GM12892 (cell line): ENCODE measurements at regions not wholly inside any gene's neighbourhood (a gene's known extent, or its start where the extent isn't known, plus 50 kb on each side); places are given as distances from the start of the nearest gene placed in this dataset.

Experiments
- DNase-seq: peaks from one replicate; pipeline ENCODE4 v3.0.0; 2011; ENCODE audit not compliant: insufficient read length
- FAIRE-seq: peaks from 2 replicates; lab custom pipeline; 2011; peaks lifted over from hg19 to GRCh38; lab: Jason Lieb, UNC
- POLR2A ChIP-seq: IDR thresholded peaks from 2 replicates; pipeline ENCODE4 v1.6.1; 2011; ENCODE audit warnings: low read depth, low read length, control low read depth
- POLR2AphosphoS5 ChIP-seq: IDR thresholded peaks from 2 replicates; pipeline ENCODE4 v1.6.1; 2011; ENCODE audit warnings: low read depth, low read length, control low read depth
- TAF1 ChIP-seq: IDR thresholded peaks from 2 replicates; pipeline ENCODE4 v1.6.1; 2011; ENCODE audit warnings: low read depth, mild to moderate bottlenecking, control low read depth, low read length, borderline replicate concordance

DNA sequence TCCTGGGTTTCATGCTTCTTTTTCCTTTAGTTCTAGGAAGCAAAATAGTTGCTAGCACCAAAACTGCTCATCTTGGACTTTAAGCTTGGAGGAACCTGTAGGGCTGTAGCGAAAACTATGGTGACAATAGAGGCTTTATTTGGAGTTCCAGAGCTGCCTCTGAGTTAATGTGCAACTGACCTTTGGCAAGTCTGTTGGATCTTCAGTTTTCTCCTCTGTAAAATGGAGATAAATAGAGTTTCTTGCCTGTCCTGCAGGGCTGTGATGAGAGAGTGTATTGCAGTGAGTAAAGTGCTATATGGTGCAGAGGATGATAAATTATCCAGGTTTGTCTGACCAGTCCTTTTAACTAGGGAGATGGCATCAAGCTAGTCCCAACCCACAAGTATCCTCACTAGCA is 417.0 kb downstream of the MAN2A1 start:
- TF ChIP-seq TAF1 = no peak
- no peak for TF ChIP-seq POLR2A
- no peak for TF ChIP-seq POLR2AphosphoS5
- DNase-seq (no peak), FAIRE-seq (no peak)

DNA sequence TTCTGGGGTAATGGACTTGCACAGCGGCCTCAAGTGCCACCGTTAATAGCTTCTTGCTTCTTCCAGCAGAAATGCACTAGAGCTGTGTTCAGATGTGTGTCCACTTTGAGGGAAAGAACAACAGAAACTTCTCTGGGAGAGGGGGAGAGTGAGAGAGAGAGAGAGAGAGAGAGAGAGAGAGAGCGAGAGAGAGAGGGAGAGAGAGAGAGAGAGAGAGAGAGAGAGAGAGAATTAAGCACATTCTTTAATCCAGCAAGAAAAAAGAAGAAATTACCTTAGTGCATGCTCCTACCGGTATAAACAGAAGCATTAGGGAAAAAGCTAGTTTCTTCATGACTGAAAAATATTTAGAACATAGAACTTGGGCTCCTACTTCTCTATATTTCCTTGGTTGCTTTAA is 418.8 kb downstream of the MAN2A1 start:
- DNase-seq = no peak
- TF ChIP-seq POLR2A (no peak), POLR2AphosphoS5 (no peak), TAF1 (no peak)
- no peak for FAIRE-seq

DNA sequence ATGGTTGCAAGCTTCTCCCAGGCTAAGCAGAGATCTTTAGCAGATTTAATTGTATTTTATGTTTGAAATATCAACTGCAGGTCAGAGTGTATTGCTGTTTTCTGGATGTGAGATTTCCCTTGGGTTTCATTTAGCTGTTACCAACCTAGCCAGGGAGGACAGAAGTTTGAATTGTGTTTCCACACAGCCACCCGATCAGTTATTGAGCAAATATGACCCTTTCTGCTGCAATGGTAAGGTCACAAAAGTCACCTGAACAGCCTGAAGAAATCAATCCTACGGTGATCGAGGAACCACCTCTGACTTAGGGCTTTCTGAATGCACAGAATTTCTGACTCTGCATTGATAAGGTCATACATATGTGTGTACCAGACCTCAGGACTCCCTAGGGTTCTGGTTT is 419.9 kb downstream of the MAN2A1 start:
- FAIRE-seq = no peak
- no peak for DNase-seq
- TF ChIP-seq TAF1 = no peak
- no peak for TF ChIP-seq POLR2AphosphoS5
- TF ChIP-seq POLR2A = no peak

DNA sequence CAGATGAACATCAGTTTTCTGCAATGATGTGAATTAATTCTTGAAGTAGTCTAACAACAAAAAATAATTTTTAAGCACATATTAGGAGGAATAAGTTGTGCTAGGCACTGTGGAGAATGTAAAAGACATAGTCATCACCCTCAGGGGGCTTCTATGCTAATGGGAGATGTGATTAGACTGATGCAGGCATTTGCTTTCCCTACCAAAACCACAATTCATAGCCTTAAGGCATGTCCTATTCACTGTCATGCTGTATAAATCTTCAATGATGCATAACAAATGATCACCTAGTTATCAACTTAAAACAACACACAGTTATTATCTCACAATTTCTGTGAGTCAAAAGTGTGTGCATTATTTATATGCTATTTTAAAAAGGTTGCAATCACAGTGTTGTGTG is 422.6 kb downstream of the MAN2A1 start:
- no peak for DNase-seq
- FAIRE-seq = no peak
- TF ChIP-seq TAF1 (no peak), POLR2AphosphoS5 (no peak), POLR2A (no peak)

DNA sequence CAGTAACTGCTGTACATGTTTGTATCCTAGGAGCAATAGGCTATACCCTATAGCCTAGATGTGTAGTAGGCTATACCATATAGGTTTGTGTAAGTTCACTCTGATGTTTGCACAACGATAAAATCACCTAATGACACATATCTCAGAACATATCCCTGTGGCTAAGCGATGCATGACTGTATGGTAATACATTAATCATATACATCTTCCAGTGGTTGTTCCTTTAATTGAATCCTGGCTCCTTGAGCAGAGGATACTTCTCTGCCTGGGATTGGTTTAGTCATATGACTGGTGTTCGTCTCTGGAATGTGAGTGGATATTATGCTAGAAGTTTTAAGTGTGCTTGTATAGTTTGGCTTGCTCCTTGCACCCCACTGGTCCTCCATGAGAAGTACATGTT is 425.8 kb downstream of the MAN2A1 start:
- DNase-seq (no peak), FAIRE-seq (no peak)
- no peak for TF ChIP-seq POLR2AphosphoS5
- no peak for TF ChIP-seq POLR2A
- TF ChIP-seq TAF1 = no peak

DNA sequence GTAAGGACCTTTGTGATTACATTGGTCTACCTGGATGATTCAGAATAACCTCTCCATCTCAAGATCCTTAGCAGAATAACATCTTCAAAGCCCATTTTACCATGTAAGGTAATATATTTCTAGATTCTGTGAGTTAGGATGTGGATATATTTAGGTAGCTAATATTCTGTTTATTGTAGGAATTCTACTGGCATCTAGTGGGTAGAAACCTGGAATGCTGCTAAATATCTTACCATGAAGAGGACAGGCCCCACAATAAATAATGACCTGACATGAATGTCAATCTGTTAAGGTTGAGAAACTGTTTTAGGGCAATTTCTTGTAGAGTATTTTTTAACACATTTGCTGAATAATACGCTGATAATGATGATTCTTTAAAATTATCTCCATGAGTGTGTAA is 426.8 kb downstream of the MAN2A1 start:
- DNase-seq (no peak), FAIRE-seq (no peak)
- TF ChIP-seq TAF1 (no peak), POLR2A (no peak), POLR2AphosphoS5 (no peak)

DNA sequence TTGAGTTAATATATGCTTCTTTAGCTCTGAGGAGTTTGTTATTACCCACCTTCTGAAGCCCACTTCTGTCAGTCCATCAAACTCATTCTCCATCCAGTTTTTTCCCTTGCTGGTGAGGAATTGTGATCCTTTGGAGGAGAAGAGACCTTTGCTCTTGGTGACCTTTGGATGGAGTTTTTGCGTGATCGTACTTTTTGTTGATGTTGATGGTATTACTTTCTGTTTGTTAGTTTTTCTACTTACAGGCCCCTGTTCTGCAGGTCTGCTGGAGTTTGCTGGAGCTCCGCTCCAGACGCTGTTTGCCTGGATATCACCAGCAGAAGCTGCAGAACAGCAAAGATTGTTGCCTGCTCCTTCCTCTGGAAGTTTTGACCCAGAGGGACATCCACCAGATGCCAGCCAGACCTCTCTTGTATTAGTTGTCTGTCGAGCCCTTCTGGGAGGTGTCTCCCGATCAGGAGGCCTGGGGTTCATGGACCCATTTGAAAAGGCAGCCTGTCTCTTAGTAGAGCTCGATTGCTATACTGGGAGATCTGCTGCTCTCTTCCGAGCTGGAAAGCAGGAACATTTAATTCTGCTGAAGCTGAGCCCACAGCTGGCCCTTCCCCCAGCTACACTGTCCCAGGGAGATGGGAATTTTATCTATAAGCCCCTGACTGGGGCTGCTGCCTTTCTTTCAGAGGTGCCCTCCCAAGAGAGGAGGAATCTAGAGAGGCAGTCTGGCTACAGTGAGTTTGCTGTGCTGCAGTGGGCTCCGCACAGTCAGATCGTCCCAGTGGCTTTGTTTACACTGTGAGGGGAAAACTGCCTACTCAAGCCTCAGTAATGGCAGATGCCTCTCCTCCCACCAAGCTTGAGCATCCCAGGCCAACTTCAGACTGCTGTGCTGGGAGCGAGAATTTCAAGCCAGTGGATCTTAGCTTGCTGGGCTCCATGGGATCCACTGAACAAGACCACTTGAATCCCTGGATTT is 445.5 kb downstream of the MAN2A1 start:
- TF ChIP-seq TAF1 = no peak
- TF ChIP-seq POLR2A = no peak
- no peak for TF ChIP-seq POLR2AphosphoS5
- FAIRE-seq = no peak
- DNase-seq = no peak

DNA sequence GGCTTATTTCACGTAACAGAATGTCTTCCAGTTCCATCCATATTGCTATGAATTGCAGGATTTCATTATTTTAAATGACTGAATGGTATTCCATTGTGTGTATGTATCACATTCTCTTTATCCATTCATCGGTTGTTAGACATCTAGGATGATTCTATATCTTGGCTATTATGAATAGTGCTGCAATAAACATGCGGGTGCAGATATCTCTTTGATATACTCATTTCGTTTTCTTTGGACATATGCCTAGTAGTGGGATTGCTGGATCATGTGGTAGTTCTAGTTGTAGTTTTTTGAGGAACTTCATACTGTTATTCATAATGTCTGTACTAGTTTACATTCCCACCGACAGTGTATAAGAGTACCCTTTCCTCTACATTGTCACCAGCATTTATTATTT is 460.5 kb downstream of the MAN2A1 start:
- TF ChIP-seq POLR2A (no peak), POLR2AphosphoS5 (no peak), TAF1 (no peak)
- FAIRE-seq = no peak
- DNase-seq = no peak

DNA sequence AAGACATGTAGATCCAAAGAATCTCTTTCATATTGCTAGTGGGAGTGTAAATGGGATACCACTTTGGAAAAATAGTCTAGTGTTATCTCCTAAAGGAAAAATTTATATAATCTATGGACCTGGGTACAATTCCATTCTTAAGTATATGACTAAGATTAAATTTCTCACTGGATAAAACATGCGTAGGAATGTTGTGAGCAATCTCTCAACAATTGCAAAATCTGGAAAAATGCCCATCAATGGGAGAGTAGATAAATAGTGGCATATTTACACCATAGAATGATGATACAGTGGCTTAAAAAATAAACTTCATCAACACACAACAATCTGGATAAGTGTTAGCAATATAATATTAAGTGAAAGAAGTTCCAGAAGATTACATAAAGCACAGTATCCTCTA is 469.5 kb downstream of the MAN2A1 start:
- TF ChIP-seq TAF1 (no peak), POLR2A (no peak), POLR2AphosphoS5 (no peak)
- FAIRE-seq (no peak), DNase-seq (no peak)

DNA sequence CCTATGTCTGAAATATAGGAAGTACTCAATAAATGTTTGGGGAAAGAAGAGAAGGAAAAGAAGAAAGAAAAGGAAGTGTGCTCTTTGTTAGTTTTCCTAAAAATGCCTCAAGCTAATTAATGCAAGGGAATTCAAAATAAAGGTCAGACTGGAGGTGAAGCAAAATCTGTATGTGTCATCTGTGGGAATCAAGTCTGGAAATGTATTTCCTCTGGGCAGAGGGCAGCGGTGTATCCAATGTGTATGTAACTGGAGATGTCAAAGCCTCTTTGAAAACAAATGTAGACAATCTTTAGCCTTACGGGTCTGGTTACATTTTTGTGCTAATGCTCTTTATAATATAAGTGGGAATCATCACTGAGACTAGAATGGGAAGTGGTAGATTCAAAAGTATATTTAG is 471.4 kb downstream of the MAN2A1 start:
- no peak for TF ChIP-seq TAF1
- FAIRE-seq = no peak
- no peak for DNase-seq

DNA sequence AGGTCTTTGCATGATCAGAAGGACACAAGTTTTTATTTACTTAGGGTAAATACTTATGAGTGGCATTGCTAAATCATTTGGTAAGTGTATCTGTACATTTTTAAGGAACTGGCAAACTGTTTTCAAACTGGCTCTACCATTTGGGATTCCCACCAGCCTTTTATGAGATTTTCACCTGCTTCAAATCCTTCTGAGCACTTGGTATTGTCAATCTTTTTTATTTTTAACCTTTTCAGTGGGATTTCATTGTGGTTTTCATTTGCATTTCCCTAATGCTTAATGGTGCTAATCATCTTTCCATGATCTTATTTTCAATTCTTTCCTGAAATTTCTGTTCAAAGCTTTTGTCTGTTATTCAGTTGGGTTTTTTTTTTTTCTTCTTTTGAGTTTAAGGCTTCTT is 475.6 kb downstream of the MAN2A1 start:
- DNase-seq (no peak), FAIRE-seq (no peak)
- TF ChIP-seq POLR2A (no peak), POLR2AphosphoS5 (no peak), TAF1 (no peak)

DNA sequence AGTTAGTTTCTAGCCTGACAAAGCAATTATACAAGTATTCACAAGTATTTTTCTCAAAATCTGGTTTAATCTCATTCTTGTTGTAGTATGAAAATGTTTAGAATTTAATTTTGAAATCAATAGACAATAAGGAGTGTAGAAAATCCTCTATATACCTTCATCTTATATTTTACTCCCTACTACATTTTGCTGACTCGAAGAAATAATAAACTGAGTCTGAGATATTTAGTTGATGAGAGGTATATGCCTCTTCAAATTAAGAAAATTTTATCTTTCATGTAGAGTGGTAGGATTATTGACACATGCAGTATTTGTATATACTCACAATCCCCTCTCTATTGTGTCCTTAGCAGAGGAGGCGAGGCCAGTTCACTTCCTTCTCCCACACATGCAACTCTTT is 477.7 kb downstream of the MAN2A1 start:
- no peak for TF ChIP-seq POLR2A
- no peak for TF ChIP-seq POLR2AphosphoS5
- no peak for TF ChIP-seq TAF1
- no peak for DNase-seq
- no peak for FAIRE-seq

DNA sequence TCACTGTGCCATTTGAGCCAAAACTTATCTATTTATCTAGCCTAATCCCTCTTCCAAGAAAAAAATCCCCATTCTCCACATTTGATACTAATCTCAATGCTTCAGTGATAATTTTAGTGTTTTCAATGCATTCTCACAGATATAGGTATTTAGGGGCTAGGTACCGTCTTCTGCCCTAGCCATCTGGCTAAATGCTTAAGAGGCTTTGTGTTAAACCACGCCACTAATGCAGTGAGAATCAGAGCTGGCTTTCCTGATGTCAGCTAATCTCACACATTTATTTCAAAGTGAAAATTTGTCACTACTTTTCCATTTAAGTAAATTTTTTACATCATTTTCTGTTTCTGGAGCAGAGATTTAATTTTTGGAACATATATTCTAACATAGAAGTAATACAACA is 479.7 kb downstream of the MAN2A1 start:
- FAIRE-seq (no peak), DNase-seq (no peak)
- TF ChIP-seq TAF1 = no peak
- no peak for TF ChIP-seq POLR2AphosphoS5
- TF ChIP-seq POLR2A = no peak
